ENCODE measurements at regions not wholly inside any gene's neighbourhood (a gene's known extent, or its start where the extent isn't known, plus 50 kb on each side); places are given as distances from the start of the nearest gene placed in this dataset.

DNA sequence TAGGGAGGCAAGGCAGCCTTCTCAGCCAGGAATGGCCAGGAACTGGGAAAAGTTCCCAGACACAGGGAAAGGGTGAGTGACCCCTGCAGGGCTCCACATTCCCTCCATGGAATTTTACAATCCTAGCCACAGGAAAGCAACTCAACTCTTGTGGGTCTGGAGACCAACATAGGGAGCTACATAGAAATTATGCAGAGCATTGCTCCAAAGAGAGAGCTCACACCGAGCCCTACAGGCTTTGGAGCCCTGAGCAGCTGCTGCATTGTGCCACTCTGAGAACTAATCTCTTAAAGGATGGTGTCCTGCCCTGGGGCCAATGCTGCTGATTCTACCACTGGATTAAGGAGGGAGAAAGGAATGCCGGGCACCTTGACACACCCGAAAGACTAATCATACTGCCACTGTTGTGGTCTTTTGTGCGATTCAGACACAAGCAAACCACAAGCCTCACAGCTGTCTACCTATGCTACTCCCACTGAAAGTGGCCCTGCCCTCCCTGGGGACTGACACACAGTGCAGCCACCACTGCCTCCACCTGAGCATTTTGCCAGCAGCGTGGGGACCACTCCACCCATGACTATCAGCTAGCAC lies 1089.8 kb upstream of the NUDT12 start:
- Mint-ChIP-seq H3K4me1 (no peaks in the 10 kb centered on the region), H3K9me3 (peaks cover 12% of the 10 kb centered on the region), H3K27ac (no peak overlapping the region), H3K4me3 (no peak overlapping the region), H3K36me3 (ENCODE audit: low read depth) (no peaks in the 10 kb centered on the region), H3K27me3 (no peaks in the 10 kb centered on the region)
- CTCF ChIA-PET: no interaction called here
- ATAC-seq (ENCODE audit: low read depth): no peak
- DNase-seq: no peak
- POLR2A ChIA-PET: no interaction called here
- intact Hi-C loops (cut with micrococcal nuclease): no loop called here
- TF ChIP-seq, protein P1, sequence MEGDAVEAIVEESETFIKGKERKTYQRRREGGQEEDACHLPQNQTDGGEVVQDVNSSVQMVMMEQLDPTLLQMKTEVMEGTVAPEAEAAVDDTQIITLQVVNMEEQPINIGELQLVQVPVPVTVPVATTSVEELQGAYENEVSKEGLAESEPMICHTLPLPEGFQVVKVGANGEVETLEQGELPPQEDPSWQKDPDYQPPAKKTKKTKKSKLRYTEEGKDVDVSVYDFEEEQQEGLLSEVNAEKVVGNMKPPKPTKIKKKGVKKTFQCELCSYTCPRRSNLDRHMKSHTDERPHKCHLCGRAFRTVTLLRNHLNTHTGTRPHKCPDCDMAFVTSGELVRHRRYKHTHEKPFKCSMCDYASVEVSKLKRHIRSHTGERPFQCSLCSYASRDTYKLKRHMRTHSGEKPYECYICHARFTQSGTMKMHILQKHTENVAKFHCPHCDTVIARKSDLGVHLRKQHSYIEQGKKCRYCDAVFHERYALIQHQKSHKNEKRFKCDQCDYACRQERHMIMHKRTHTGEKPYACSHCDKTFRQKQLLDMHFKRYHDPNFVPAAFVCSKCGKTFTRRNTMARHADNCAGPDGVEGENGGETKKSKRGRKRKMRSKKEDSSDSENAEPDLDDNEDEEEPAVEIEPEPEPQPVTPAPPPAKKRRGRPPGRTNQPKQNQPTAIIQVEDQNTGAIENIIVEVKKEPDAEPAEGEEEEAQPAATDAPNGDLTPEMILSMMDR (IDR thresholded peaks at IDR 0.05): no peak

DNA sequence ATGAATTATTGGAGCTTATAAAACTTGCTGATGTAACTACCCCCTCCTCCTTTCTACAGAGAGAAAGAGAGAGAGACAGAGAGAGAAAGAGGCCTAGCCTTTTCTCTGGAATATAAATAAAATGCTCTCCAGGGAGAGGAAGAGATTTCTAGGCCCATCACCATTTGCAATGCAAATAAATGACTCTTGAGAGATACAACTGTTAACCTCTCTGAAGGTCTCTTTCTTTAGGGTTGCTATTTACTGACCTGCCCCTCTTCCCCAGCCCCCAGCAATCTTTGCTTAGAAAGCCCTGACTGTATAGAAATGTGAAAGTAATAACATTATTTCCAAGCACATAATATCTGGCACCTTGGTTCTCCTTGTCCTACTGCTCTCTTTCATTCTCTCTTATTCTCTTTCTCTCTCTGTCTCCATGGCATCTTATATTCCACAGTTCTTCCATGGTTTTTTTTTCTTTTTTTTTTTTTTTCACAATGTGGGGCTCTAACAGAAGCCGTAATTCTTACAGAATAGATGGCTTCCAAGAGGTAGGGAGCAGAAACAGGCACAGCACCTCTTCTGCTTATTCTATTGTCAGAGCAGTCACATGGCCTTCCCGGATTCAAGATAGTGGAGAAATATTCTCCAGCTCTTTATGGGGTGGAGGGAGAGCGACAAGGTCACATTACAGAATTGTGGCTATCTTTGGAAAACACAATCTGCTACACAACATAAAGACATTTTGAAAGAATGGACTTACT lies 1087.9 kb upstream of the NUDT12 start:
- Mint-ChIP-seq H3K36me3 (ENCODE audit: low read depth) (no peaks in the 10 kb centered on the region), H3K4me1 (no peaks in the 10 kb centered on the region), H3K4me3 (no peak overlapping the region), H3K27ac (no peak overlapping the region), H3K27me3 (no peaks in the 10 kb centered on the region), H3K9me3 (peaks cover 8% of the 10 kb centered on the region)
- ATAC-seq (ENCODE audit: low read depth) (no peak), DNase-seq (no peak)
- intact Hi-C loops (cut with micrococcal nuclease): no loop called here
- POLR2A ChIA-PET: no interaction called here
- TF ChIP-seq, protein P1 (IDR thresholded peaks at IDR 0.05): no peak
- CTCF ChIA-PET: no interaction called here

DNA sequence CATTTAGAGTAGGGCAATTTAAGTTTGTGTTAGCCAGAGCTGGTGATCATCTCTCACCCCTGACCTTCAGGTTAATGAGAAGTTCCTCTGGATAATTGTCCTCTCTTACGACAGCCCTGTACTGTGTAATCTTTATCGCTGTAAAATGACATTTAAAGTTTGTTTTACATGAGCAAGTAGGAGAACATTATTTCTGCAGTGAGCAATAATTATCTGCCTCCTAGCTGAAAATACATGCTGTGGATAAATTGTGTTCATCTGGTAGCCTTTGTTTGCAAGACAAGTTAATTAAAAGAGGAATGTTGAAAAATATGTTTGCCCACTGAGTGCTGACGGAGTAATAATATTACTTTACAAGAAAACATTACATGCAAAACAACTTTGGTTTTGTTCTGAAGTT lies 1083.8 kb upstream of the NUDT12 start:
- ATAC-seq (ENCODE audit: low read depth) (no peak), DNase-seq (no peak)
- Mint-ChIP-seq H3K4me1 (no peaks in the 10 kb centered on the region), H3K27me3 (no peaks in the 10 kb centered on the region), H3K27ac (no peak overlapping the region), H3K36me3 (ENCODE audit: low read depth) (no peaks in the 10 kb centered on the region), H3K4me3 (no peak overlapping the region), H3K9me3 (peaks cover 4% of the 10 kb centered on the region)
- intact Hi-C loops (cut with micrococcal nuclease): no loop called here
- ChIA-PET CTCF (no interaction called here), POLR2A (no interaction called here)
- TF ChIP-seq, protein P1 (IDR thresholded peaks at IDR 0.05): no peak

DNA sequence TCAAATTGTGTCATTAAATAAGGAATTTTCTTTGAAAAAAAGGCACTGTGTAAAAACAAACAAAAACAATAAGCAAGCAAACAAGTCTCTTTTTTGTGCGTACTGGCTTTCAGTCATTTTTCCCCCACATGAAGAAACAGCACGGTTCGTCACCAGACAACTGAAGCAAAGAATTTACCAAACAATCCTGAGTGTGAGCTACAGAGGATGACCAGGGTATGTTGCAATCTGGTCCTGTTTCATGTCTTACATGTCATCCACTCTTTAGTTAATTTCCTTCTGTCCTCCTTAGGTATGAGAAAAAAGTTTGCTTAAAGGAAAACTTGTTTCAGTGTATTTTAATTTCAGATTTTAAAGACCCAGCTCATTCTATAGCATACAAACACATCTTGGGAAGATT lies 1080.7 kb upstream of the NUDT12 start:
- Mint-ChIP-seq H3K27me3 (no peaks in the 10 kb centered on the region), H3K4me3 (no peak overlapping the region), H3K4me1 (no peaks in the 10 kb centered on the region), H3K27ac (no peak overlapping the region), H3K36me3 (ENCODE audit: low read depth) (no peaks in the 10 kb centered on the region), H3K9me3 (peaks cover 7% of the 10 kb centered on the region)
- no peak for ATAC-seq (ENCODE audit: low read depth)
- intact Hi-C loops (cut with micrococcal nuclease): no loop called here
- ChIA-PET POLR2A (no interaction called here), CTCF (no interaction called here)
- TF ChIP-seq, protein P1 (IDR thresholded peaks at IDR 0.05): no peak
- no peak for DNase-seq

DNA sequence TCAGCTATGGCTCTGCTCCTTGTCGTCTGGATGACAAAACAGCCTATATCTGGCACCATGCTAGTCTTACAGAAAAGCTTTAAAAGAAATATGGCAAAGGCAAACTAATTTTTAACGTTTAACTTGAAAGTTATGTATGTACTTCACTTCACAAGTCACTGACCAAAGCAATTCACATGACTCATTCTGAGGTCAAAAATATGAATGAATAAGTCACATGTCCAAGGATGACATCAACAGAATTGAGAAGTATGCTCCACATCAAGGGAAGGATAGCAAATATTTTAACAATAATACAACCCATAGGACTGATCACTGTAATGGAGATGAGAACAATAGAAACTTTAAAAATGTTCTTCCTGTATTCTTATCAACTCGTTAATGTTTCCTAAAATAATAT lies 1072.6 kb upstream of the NUDT12 start:
- Mint-ChIP-seq H3K4me3 (no peak overlapping the region), H3K27me3 (no peaks in the 10 kb centered on the region), H3K27ac (no peak overlapping the region), H3K4me1 (no peaks in the 10 kb centered on the region), H3K36me3 (ENCODE audit: low read depth) (no peaks in the 10 kb centered on the region), H3K9me3 (peaks cover 6% of the 10 kb centered on the region)
- TF ChIP-seq, protein P1 (IDR thresholded peaks at IDR 0.05): no peak
- POLR2A ChIA-PET: no interaction called here
- CTCF ChIA-PET: no interaction called here
- intact Hi-C loops (cut with micrococcal nuclease): no loop called here
- no peak for DNase-seq
- no peak for ATAC-seq (ENCODE audit: low read depth)

All from activated B cell treated with CpG ODN at 0.5 μM for 24 hours (primary cell).